MCF 10A (cell line): ENCODE measurements at regions not wholly inside any gene's neighbourhood (a gene's known extent, or its start where the extent isn't known, plus 50 kb on each side); places are given as distances from the start of the nearest gene placed in this dataset.
A peak's percentile ranks its signal among the peaks of the same experiment; 100 is the strongest.

Experiments used
- BruUV-seq: library from RNA; stranded (reverse); fragments of 400-500 nt; replicated peaks from 2 replicates; lab custom pipeline; 2021; lab: Mats Ljungman, UMichigan
- CTCF ChIA-PET: fragments of 300-600 bp; sonication (Branson Sonifier 250); formaldehyde crosslinking; extraction: SDS; loops from one replicate; lab custom pipeline; 2021; ENCODE audit warnings: antibody characterized with exemption, inconsistent platforms; lab: Yijun Ruan, JAX
- POLR2A ChIA-PET: fragments of 300-600, 350-650 bp; sonication (Branson Sonifier 250); formaldehyde crosslinking; extraction: SDS; loops from one replicate; lab custom pipeline; 2020; ENCODE audit warnings: antibody characterized with exemption, inconsistent platforms; lab: Yijun Ruan, JAX
- DNase-seq: peaks from one replicate; pipeline ENCODE4 v3.0.0-alpha.2; 2018; ENCODE audit not compliant: unreplicated experiment
- H3K27ac Mint-ChIP-seq: one replicate; pipeline ENCODE4 v1.8.0; 2022; ENCODE audit warnings: mild to moderate bottlenecking, low read depth, mixed read lengths; ENCODE audit not compliant: unreplicated experiment
- H3K27me3 Mint-ChIP-seq: one replicate; pipeline ENCODE4 v1.8.0; 2022; ENCODE audit warnings: mixed read lengths; ENCODE audit not compliant: insufficient read depth, unreplicated experiment
- H3K36me3 Mint-ChIP-seq: one replicate; pipeline ENCODE4 v1.8.0; 2022; ENCODE audit warnings: mild to moderate bottlenecking, moderate library complexity, mixed read lengths; ENCODE audit not compliant: insufficient read depth, unreplicated experiment
- H3K4me1 Mint-ChIP-seq: one replicate; pipeline ENCODE4 v1.8.0; 2022; ENCODE audit warnings: mixed read lengths; ENCODE audit not compliant: insufficient read depth, unreplicated experiment
- H3K4me3 Mint-ChIP-seq: one replicate; pipeline ENCODE4 v1.8.0; 2022; ENCODE audit warnings: mild to moderate bottlenecking, moderate library complexity, mixed read lengths; ENCODE audit not compliant: unreplicated experiment
- H3K9me3 Mint-ChIP-seq: one replicate; pipeline ENCODE4 v1.8.0; 2022; ENCODE audit warnings: mixed read lengths; ENCODE audit not compliant: unreplicated experiment
- CTCF ChIP-seq: fragments of 200-600 bp; IDR thresholded peaks from one replicate; pipeline ENCODE4 v1.8.0; 2022; ENCODE audit warnings: antibody characterized with exemption, mild to moderate bottlenecking; ENCODE audit not compliant: unreplicated experiment
- intact Hi-C: fragments of 100-400 bp; cut with micrococcal nuclease; formaldehyde crosslinking; loops from 2 replicates; pipeline ENCODE4 v1.14.1; 2022

DNA sequence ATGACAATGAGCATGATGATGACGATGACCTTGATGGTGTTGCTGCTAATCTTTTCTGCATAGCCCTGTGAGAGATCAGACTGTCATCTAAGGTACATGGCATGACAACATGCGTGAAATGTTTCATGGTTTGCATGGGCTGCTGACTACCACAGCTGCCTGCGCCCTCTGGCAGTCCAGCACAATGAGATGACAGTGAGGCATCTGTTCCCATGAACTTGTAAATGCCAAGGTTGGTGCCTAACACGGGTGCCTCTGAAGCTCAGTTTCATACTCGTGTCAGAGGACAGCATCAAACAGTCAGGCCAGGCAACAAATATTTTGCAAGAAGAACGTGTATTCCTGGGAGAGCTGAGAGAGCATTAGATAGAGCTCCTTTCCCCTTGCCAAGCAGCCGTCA, 122.0 kb upstream of the PRKCQ start:
- no peaks in the 10 kb centered on the region for H3K4me1 Mint-ChIP-seq
- CTCF ChIA-PET: interaction anchor here (0.6 to 0.8 kb wide), 2 partner anchors 30 to 36 kb away, joined by 3 to 4 read pairs; no protein-coding TSS in a partner anchor
- H3K27ac Mint-ChIP-seq: no peak overlapping the region

GRCh38 chr10:6701289-6701688, 121.2 kb upstream of the PRKCQ start:
- intact Hi-C loops: no loop called here
- peak; percentile 35 for TF ChIP-seq CTCF
- no peaks in the 10 kb centered on the region for H3K27me3 Mint-ChIP-seq
- no peaks in the 10 kb centered on the region for H3K36me3 Mint-ChIP-seq
- no peak for DNase-seq
- H3K9me3 Mint-ChIP-seq: no peaks in the 10 kb centered on the region
- no peaks in the 10 kb centered on the region for H3K4me1 Mint-ChIP-seq
- BruUV-seq: no TSS peak
- ChIA-PET CTCF (interaction anchor here (0.6 kb wide), 1 partner anchor 11 kb away, joined by 3 read pairs; no protein-coding TSS in a partner anchor), POLR2A (no interaction called here)
- no peak overlapping the region for H3K27ac Mint-ChIP-seq
- no peak overlapping the region for H3K4me3 Mint-ChIP-seq

More for the DNA sequence above, 122.0 kb upstream of the PRKCQ start:
- TF ChIP-seq CTCF: no peak
- intact Hi-C loops: no loop called here
- no peak for DNase-seq
- H3K36me3 Mint-ChIP-seq: no peaks in the 10 kb centered on the region
- H3K9me3 Mint-ChIP-seq: no peaks in the 10 kb centered on the region
- POLR2A ChIA-PET: interaction anchor here (0.8 to 1.6 kb wide), 2 partner anchors 11 to 20 kb away, joined by 3 to 5 read pairs; no protein-coding TSS in a partner anchor
- no peak overlapping the region for H3K4me3 Mint-ChIP-seq
- no peaks in the 10 kb centered on the region for H3K27me3 Mint-ChIP-seq
- BruUV-seq: no TSS peak

GRCh38 chr10:6700066-6700465, 120.0 kb upstream of the PRKCQ start:
- Mint-ChIP-seq H3K4me3 (no peak overlapping the region), H3K27me3 (no peaks in the 10 kb centered on the region), H3K27ac (no peak overlapping the region), H3K36me3 (no peaks in the 10 kb centered on the region), H3K4me1 (no peaks in the 10 kb centered on the region), H3K9me3 (no peaks in the 10 kb centered on the region)
- TF ChIP-seq CTCF: no peak
- DNase-seq: no peak
- ChIA-PET POLR2A (interaction anchor here (0.6 kb wide), 1 partner anchor 255 kb away, joined by 3 read pairs; no protein-coding TSS in a partner anchor), CTCF (interaction anchor here (0.9 kb wide), 2 partner anchors 32 to 717 kb away, joined by 3 to 4 read pairs; no protein-coding TSS in a partner anchor)
- intact Hi-C loops: no loop called here
- BruUV-seq: no TSS peak

GRCh38 chr10:6699336-6699735, 119.3 kb upstream of the PRKCQ start:
- Mint-ChIP-seq H3K9me3 (no peaks in the 10 kb centered on the region), H3K36me3 (no peaks in the 10 kb centered on the region), H3K4me3 (no peak overlapping the region), H3K27me3 (no peaks in the 10 kb centered on the region), H3K4me1 (no peaks in the 10 kb centered on the region), H3K27ac (no peak overlapping the region)
- no peak for DNase-seq
- intact Hi-C loops: no loop called here
- CTCF ChIA-PET: interaction anchor here (0.9 to 1.4 kb wide), 3 partner anchors 16 to 717 kb away, joined by 3 to 4 read pairs (median 3); no protein-coding TSS in a partner anchor
- BruUV-seq: no TSS peak
- POLR2A ChIA-PET: no interaction called here
- no peak for TF ChIP-seq CTCF
